ENCODE measurements at regions not wholly inside any gene's neighbourhood (a gene's known extent, or its start where the extent isn't known, plus 50 kb on each side); places are given as distances from the start of the nearest gene placed in this dataset.
"Not testable (repeated sequence)": the region's sequence is repeated elsewhere in the genome, so short reads cannot be mapped to it uniquely, and the experiment has no call there.

DNA sequence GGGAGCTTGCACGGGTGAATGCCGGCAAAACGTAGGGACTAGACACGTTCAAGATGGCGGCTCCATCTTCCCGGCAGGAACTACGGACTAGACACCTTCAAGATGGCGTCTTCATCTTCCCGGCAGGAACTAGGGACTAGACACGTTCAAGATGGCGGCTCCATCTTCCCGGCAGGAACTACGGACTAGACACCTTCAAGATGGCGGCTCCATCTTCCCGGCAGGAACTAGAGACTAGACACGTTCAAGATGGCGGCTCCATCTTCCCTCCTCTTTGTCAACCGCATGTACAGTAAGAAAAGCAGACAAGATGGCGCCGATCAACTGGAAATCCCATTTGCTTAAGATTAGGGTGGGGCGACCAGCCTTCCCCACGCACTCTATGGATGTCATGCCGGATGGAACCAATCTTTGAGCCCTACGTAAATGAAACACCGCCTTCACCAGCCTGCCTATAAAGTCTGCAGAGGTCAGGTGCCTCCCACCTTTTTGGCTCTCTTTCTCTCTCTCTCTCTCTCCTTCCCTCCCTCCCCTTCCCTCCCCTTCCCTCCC is 222.4 kb downstream of the CRLF2 start:
- Mint-ChIP-seq H3K4me3 (peak overlapping the region; percentile 14 to 79 (median 77)), H3K9me3 (peaks cover 9 to 15% (median 14%) of the 10 kb centered on the region in 3 donors), H3K4me1 (peaks cover 0 to 13% (median 7%) of the 10 kb centered on the region in 3 donors), H3K27ac (peak overlapping the region in 1 of 2 donors; percentile 92), H3K36me3 (no peaks in the 10 kb centered on the region), H3K27me3 (no peaks in the 10 kb centered on the region)
- ChIA-PET POLR2A (no interaction called here), CTCF (no interaction called here)
- Histone ChIP-seq H3K36me3 (ENCODE audit: control insufficient read depth in 2 of 2, extremely low read depth in 1 of 2, insufficient read depth in 1 of 2, low read length in 1 of 2) (no peaks in the 10 kb centered on the region), H3K27ac (ENCODE audit: low read length) (peak overlapping the region; percentile 41), H3K4me3 (ENCODE audit: control insufficient read depth in 1 of 2, extremely low read depth in 1 of 2, low read length in 1 of 2) (peak overlapping the region; percentile 37 to 71), H3K9me3 (no peaks in the 10 kb centered on the region), H3K27me3 (replicated peaks in 1 of 2; ENCODE audit: control insufficient read depth in 2 of 2, extremely low read depth in 1 of 2, insufficient read depth in 2 of 2, low read length in 1 of 2) (no peaks in the 10 kb centered on the region), H3K4me1 (ENCODE audit: control insufficient read depth in 1 of 2, extremely low read depth in 1 of 2, insufficient read depth in 2 of 2, low read length in 2 of 2) (no peaks in the 10 kb centered on the region)
- DNase-seq, result peak; percentile 13 to 93 (median 69)
- ATAC-seq (replicated peaks in 1 of 4), result peak; percentile 75 to 97 (median 90)
- 67% methylated on average over 24 of the region's 25 CpGs for WGBS (ENCODE audit: insufficient coverage)

DNA sequence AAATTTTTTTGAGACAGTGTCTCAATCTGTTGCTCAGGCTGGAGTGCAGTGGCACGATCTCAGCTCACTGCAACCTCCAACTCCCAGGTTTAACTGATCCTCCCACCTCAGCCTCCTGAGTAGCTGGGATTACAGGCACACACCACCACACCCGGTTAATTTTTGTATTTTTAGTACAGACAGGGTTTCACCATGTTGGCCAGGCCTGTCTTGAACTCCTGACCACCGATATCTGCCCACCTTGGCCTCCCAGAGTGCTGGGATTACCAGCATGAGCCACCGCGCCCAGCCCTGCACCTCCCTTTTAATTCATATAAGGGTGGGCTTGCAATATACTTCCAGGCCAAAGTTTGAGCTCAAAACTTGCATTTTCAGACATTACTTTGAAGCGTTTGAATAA is 223.9 kb downstream of the CRLF2 start:
- H3K9me3 ChIP-seq; H3K27ac ChIP-seq (ENCODE audit: low read length); H3K27me3 Mint-ChIP-seq; H3K4me1 ChIP-seq (ENCODE audit: control insufficient read depth in 1 of 2, extremely low read depth in 1 of 2, insufficient read depth in 2 of 2, low read length in 2 of 2); H3K36me3 Mint-ChIP-seq; CTCF ChIA-PET; H3K27me3 ChIP-seq (replicated peaks in 1 of 2; ENCODE audit: control insufficient read depth in 2 of 2, extremely low read depth in 1 of 2, insufficient read depth in 2 of 2, low read length in 1 of 2); H3K27ac Mint-ChIP-seq; POLR2A ChIA-PET; DNase-seq; H3K36me3 ChIP-seq (ENCODE audit: control insufficient read depth in 2 of 2, extremely low read depth in 1 of 2, insufficient read depth in 1 of 2, low read length in 1 of 2); H3K4me3 Mint-ChIP-seq; H3K4me3 ChIP-seq (ENCODE audit: control insufficient read depth in 1 of 2, extremely low read depth in 1 of 2, low read length in 1 of 2); ATAC-seq (replicated peaks in 1 of 4): not testable (repeated sequence)
- 81% methylated on average over 3 of the region's 6 CpGs for WGBS (ENCODE audit: insufficient coverage)
- Mint-ChIP-seq H3K9me3 (peaks cover 9 to 14% (median 11%) of the 10 kb centered on the region in 3 donors), H3K4me1 (peaks cover 0 to 13% (median 7%) of the 10 kb centered on the region in 3 donors)

DNA sequence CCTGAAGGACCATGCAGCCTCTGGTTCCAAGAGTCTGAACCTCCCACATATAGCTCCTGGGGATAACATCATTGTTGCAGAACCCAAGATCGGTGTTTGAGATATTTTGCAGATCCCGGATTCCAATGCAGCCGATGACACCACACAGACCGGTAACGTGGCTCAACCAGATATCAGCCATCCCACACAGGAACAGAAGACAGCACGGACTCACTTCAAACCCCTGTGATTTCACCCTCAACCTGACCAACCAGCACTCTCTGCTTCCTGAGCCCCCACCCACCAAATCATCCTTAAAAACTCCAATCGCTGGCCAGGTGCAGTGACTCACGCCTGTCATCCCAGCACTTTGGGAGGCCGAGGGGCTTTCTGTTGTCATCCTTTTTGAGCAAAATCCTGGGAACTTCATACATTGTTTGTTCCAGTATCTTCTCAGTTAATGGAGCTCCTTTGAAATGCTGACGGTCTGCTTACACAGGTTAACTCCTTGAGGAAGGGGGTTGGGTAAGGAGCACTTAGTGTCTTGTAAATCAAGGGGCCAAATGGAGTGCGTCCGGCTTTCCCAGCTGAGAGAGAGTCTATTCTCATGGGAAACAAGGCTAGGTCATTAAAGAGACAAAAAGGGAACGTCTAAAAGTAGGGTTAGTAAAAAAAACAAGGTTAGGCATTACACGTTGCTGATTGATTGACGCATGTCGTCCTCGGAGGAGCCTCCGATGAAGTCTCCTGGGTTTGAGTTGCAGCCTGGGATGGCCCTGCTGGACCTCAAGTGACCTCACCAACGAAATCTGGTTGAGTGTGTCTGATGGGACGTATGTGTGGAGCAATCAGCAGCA is 230.4 kb downstream of the CRLF2 start:
- Histone ChIP-seq H3K27me3 (replicated peaks in 1 of 2; ENCODE audit: control insufficient read depth in 2 of 2, extremely low read depth in 1 of 2, insufficient read depth in 2 of 2, low read length in 1 of 2) (peaks cover 0 to 37% of the 10 kb centered on the region in 2 experiments), H3K9me3 (no peaks in the 10 kb centered on the region), H3K27ac (ENCODE audit: low read length) (no peak overlapping the region), H3K4me3 (ENCODE audit: control insufficient read depth in 1 of 2, extremely low read depth in 1 of 2, low read length in 1 of 2) (no peak overlapping the region), H3K36me3 (ENCODE audit: control insufficient read depth in 2 of 2, extremely low read depth in 1 of 2, insufficient read depth in 1 of 2, low read length in 1 of 2) (no peaks in the 10 kb centered on the region), H3K4me1 (ENCODE audit: control insufficient read depth in 1 of 2, extremely low read depth in 1 of 2, insufficient read depth in 2 of 2, low read length in 2 of 2) (no peaks in the 10 kb centered on the region)
- Mint-ChIP-seq H3K27ac (no peak overlapping the region), H3K4me1 (peaks cover 3 to 15% (median 6%) of the 10 kb centered on the region in 3 donors), H3K36me3 (no peaks in the 10 kb centered on the region), H3K4me3 (peak overlapping the region in 1 of 3 donors; percentile 36), H3K9me3 (peaks cover 0 to 6% (median 3%) of the 10 kb centered on the region in 3 donors), H3K27me3 (peaks cover 13 to 35% of the 10 kb centered on the region in 2 donors)
- 14% methylated on average over 20 of the region's 20 CpGs for WGBS (ENCODE audit: insufficient coverage)
- ChIA-PET POLR2A (no interaction called here), CTCF (no interaction called here)
- ATAC-seq (replicated peaks in 1 of 4) (no peak), DNase-seq (no peak)

DNA sequence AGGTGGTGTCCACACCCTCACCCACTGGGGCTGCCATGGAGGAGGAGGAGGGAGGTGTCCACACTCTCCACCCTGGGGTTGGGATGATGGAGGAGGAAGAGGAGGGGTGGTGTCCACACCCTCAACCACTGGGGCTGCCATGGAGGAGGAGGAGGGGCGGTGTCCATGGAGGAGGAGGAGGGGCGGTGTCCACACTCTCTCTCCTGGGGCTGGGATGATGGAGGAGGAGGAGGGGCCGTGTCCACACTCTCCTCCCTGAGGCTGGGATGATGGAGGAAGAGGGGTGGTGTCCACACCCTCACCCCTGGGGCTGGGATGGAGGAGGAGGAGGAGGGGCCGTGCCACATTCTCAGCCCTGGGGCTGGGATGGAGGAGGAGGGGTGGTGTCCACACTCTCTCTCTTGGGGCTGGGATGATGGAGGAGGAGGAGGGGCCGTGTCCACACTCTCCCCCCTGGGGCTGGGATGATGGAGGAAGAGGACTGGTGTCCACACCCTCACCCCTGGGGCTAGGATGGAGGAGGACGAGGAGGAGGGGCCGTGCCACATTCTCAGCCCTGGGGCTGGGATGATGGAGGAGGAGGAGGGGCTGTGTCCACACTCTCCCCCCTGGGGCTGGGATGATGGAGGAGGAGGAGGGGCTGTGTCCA is 231.7 kb downstream of the CRLF2 start:
- H3K36me3 Mint-ChIP-seq, result no peaks in the 10 kb centered on the region
- POLR2A ChIA-PET, result no interaction called here
- peaks cover 13 to 43% of the 10 kb centered on the region in 2 donors for H3K27me3 Mint-ChIP-seq
- H3K4me1 ChIP-seq (ENCODE audit: control insufficient read depth in 1 of 2, extremely low read depth in 1 of 2, insufficient read depth in 2 of 2, low read length in 2 of 2), result no peaks in the 10 kb centered on the region
- H3K4me3 Mint-ChIP-seq, result peak overlapping the region in 1 of 3 donors; percentile 20
- peaks cover 6 to 13% (median 10%) of the 10 kb centered on the region in 3 donors for H3K9me3 Mint-ChIP-seq
- no peak overlapping the region for H3K27ac ChIP-seq (ENCODE audit: low read length)
- no peak for DNase-seq
- no CpG with 5 or more reads among the region's 7 CpGs for WGBS (ENCODE audit: insufficient coverage)
- no peaks in the 10 kb centered on the region for H3K9me3 ChIP-seq
- peaks cover 0 to 37% of the 10 kb centered on the region in 2 experiments for H3K27me3 ChIP-seq (replicated peaks in 1 of 2; ENCODE audit: control insufficient read depth in 2 of 2, extremely low read depth in 1 of 2, insufficient read depth in 2 of 2, low read length in 1 of 2)
- no peak for ATAC-seq (replicated peaks in 1 of 4)
- peaks cover 3 to 15% (median 6%) of the 10 kb centered on the region in 3 donors for H3K4me1 Mint-ChIP-seq
- no peaks in the 10 kb centered on the region for H3K36me3 ChIP-seq (ENCODE audit: control insufficient read depth in 2 of 2, extremely low read depth in 1 of 2, insufficient read depth in 1 of 2, low read length in 1 of 2)
- H3K27ac Mint-ChIP-seq, result no peak overlapping the region
- CTCF ChIA-PET, result no interaction called here
- H3K4me3 ChIP-seq (ENCODE audit: control insufficient read depth in 1 of 2, extremely low read depth in 1 of 2, low read length in 1 of 2), result no peak overlapping the region

DNA sequence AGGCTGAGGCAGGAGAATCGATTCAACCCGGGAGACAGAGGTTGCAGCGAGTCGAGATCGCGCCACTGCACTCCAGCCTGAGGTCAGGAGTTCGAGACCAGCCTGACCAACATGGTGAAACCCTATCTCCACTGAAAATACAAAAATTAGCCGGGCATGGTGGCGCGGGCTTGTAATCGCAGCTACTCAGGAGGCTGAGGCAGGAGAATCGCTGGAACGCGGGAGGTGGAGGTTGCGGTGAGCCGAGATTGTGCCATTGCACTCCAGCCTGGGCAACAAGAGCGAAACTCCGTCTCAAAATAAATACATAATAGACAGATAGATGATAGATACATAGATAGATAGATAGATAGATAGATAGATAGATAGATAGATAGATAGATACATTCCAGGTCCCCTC is 233.3 kb downstream of the CRLF2 start:
- peaks cover 13 to 45% of the 10 kb centered on the region in 2 donors for H3K27me3 Mint-ChIP-seq
- H3K9me3 ChIP-seq; H3K27ac ChIP-seq (ENCODE audit: low read length); H3K4me1 ChIP-seq (ENCODE audit: control insufficient read depth in 1 of 2, extremely low read depth in 1 of 2, insufficient read depth in 2 of 2, low read length in 2 of 2); H3K36me3 ChIP-seq (ENCODE audit: control insufficient read depth in 2 of 2, extremely low read depth in 1 of 2, insufficient read depth in 1 of 2, low read length in 1 of 2); H3K4me3 ChIP-seq (ENCODE audit: control insufficient read depth in 1 of 2, extremely low read depth in 1 of 2, low read length in 1 of 2); CTCF ChIA-PET; H3K27ac Mint-ChIP-seq; POLR2A ChIA-PET; H3K4me3 Mint-ChIP-seq; ATAC-seq (replicated peaks in 1 of 4); H3K36me3 Mint-ChIP-seq; DNase-seq: not testable (repeated sequence)
- peaks cover 10 to 13% (median 11%) of the 10 kb centered on the region in 3 donors for H3K9me3 Mint-ChIP-seq
- peaks cover 0 to 35% of the 10 kb centered on the region in 2 experiments for H3K27me3 ChIP-seq (replicated peaks in 1 of 2; ENCODE audit: control insufficient read depth in 2 of 2, extremely low read depth in 1 of 2, insufficient read depth in 2 of 2, low read length in 1 of 2)
- 100% methylated on average over 6 of the region's 18 CpGs for WGBS (ENCODE audit: insufficient coverage)
- peaks cover 3 to 15% (median 6%) of the 10 kb centered on the region in 3 donors for H3K4me1 Mint-ChIP-seq

DNA sequence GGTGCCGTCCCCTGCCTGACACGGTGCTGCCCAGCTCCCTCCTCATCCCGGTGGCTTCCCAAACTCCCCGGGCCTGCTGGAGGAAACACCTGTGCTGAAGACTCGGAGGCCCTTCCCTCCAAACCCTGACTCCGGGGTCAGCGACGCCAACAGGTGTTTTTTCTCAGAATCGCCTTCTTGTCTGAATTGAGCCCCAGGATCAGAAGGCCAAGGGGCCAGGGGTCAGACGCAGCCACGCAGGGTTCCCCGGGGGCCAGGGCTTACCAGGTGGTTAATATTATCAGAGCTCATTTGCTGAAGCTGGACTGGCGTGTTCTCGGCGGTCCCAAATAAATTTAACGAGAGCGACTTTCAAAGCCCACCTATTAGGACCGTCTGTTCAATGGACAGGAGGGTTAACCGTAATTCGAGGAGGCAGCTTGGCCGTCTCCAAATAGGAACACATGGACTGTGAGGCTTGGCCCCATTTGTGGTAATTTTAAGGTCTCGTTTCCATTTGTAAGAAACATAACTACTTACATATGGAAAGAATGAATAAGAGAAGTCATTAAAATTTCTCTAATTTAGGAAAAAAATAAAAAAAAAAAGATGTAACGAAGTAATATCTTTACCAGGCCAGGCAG is 239.3 kb downstream of the CRLF2 start:
- H3K27me3 Mint-ChIP-seq, result peaks cover 0 to 18% of the 10 kb centered on the region in 2 donors

More for the DNA sequence above, 239.3 kb downstream of the CRLF2 start:
- CTCF ChIA-PET, result no interaction called here
- Mint-ChIP-seq H3K27ac (no peak overlapping the region), H3K4me1 (no peaks in the 10 kb centered on the region), H3K36me3 (no peaks in the 10 kb centered on the region), H3K4me3 (no peak overlapping the region), H3K9me3 (peaks cover 10 to 13% (median 11%) of the 10 kb centered on the region in 3 donors)
- 86% methylated on average over 10 of the region's 23 CpGs for WGBS (ENCODE audit: insufficient coverage)
- Histone ChIP-seq H3K9me3 (no peaks in the 10 kb centered on the region), H3K27me3 (replicated peaks in 1 of 2; ENCODE audit: control insufficient read depth in 2 of 2, extremely low read depth in 1 of 2, insufficient read depth in 2 of 2, low read length in 1 of 2) (no peaks in the 10 kb centered on the region), H3K4me3 (ENCODE audit: control insufficient read depth in 1 of 2, extremely low read depth in 1 of 2, low read length in 1 of 2) (no peak overlapping the region), H3K4me1 (ENCODE audit: control insufficient read depth in 1 of 2, extremely low read depth in 1 of 2, insufficient read depth in 2 of 2, low read length in 2 of 2) (no peaks in the 10 kb centered on the region), H3K36me3 (ENCODE audit: control insufficient read depth in 2 of 2, extremely low read depth in 1 of 2, insufficient read depth in 1 of 2, low read length in 1 of 2) (no peaks in the 10 kb centered on the region), H3K27ac (ENCODE audit: low read length) (no peak overlapping the region)
- DNase-seq (no peak), ATAC-seq (replicated peaks in 1 of 4) (no peak)
- POLR2A ChIA-PET, result no interaction called here
